Gastroesophageal sphincter (tissue), 3 donors: ENCODE measurements at regions not wholly inside any gene's neighbourhood (a gene's known extent, or its start where the extent isn't known, plus 50 kb on each side); places are given as distances from the start of the nearest gene placed in this dataset.

Experiments
- POLR2A ChIP-seq, 2 donors: fragments of 450-650 bp; IDR thresholded peaks; one replicate each; pipeline ENCODE4 v1.6.1; 2017; ENCODE audit warnings: antibody characterized with exemption in 2 of 2, mild to moderate bottlenecking in 2 of 2, moderate library complexity in 1 of 2
- TF ChIP-seq, protein P1 (sequence below), 4 experiments: fragments of 200-600 bp in 2 of 4; fragments of 450-650 bp in 2 of 4; sonication (generic) in 1 of 4; IDR thresholded peaks; one replicate each; pipeline ENCODE4 v1.5.1; 2017 to 2019; ENCODE audit warnings: antibody characterized with exemption in 4 of 4, mild to moderate bottlenecking in 2 of 4, moderate library complexity in 2 of 4

DNA sequence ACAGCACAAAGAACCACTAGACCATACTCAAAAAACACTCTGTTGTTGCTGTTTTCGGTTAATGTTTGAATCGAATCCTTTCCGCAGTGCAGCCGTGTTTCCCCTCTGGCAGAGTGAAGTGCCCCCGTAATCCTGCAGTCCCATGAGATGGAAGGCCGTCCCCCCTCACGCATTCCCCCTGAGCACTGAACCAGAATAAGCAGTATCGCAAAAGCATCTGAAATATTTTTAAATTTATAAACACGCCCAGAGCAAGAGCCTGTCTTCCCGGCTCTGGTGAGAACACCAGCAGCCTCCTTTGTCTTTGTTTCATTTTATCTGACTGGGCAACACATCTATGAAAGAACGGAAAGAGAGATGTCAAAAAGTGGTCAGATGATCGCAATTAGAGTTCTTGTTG is 121.0 kb upstream of the ADAMTS18 start:
- no peak for TF ChIP-seq POLR2A (IDR thresholded peaks at IDR 0.05)
- TF ChIP-seq, protein P1, sequence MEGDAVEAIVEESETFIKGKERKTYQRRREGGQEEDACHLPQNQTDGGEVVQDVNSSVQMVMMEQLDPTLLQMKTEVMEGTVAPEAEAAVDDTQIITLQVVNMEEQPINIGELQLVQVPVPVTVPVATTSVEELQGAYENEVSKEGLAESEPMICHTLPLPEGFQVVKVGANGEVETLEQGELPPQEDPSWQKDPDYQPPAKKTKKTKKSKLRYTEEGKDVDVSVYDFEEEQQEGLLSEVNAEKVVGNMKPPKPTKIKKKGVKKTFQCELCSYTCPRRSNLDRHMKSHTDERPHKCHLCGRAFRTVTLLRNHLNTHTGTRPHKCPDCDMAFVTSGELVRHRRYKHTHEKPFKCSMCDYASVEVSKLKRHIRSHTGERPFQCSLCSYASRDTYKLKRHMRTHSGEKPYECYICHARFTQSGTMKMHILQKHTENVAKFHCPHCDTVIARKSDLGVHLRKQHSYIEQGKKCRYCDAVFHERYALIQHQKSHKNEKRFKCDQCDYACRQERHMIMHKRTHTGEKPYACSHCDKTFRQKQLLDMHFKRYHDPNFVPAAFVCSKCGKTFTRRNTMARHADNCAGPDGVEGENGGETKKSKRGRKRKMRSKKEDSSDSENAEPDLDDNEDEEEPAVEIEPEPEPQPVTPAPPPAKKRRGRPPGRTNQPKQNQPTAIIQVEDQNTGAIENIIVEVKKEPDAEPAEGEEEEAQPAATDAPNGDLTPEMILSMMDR (IDR thresholded peaks at IDR 0.05) = no peak
